Lung (tissue), 11 donors: ENCODE measurements at regions not wholly inside any gene's neighbourhood (a gene's known extent, or its start where the extent isn't known, plus 50 kb on each side); places are given as distances from the start of the nearest gene placed in this dataset.

Experiments
- ATAC-seq: fragments of 200-7000 bp; cut with Tn5 transposase; one replicate; pipeline ENCODE4 v1.9.1; 2020; ENCODE audit warnings: moderate number of reproducible peaks; ENCODE audit not compliant: insufficient read depth, low FRiP score
- DNase-seq, 3 donors: peaks; one replicate each; pipeline ENCODE4 v3.0.0-alpha.2; 2013 to 2017
- H3K27ac ChIP-seq, 2 donors: one replicate each; pipeline ENCODE4 v1.5.1; 2013; ENCODE audit warnings: mild to moderate bottlenecking in 2 of 2, moderate library complexity in 2 of 2, control low read depth in 1 of 2, inconsistent platforms in 1 of 2, low read depth in 1 of 2, low read length in 1 of 2
- H3K27me3 ChIP-seq, 3 donors: one replicate each; pipeline ENCODE4 v1.5.1; 2013; ENCODE audit warnings: low read length in 2 of 3; ENCODE audit not compliant: control insufficient read depth in 3 of 3, insufficient read depth in 3 of 3
- H3K36me3 ChIP-seq, 4 donors: one replicate each; pipeline ENCODE4 v1.5.1; 2013; ENCODE audit warnings: low read length in 4 of 4, mild to moderate bottlenecking in 1 of 4, moderate library complexity in 1 of 4; ENCODE audit not compliant: control insufficient read depth in 4 of 4, insufficient read depth in 4 of 4
- H3K4me1 ChIP-seq, 5 donors: one replicate each; pipeline ENCODE4 v1.5.1; 2013; ENCODE audit warnings: low read length in 5 of 5, mild to moderate bottlenecking in 2 of 5, moderate library complexity in 1 of 5; ENCODE audit not compliant: control insufficient read depth in 5 of 5, insufficient read depth in 5 of 5
- H3K4me3 ChIP-seq: one replicate; pipeline ENCODE4 v1.5.1; 2013; ENCODE audit warnings: mild to moderate bottlenecking, control low read depth, moderate library complexity
- H3K9ac ChIP-seq, 2 donors: one replicate each; pipeline ENCODE4 v1.5.1; 2013; ENCODE audit warnings: low read length in 2 of 2, control low read depth in 1 of 2; ENCODE audit not compliant: insufficient read depth in 1 of 2
- H3K9me3 ChIP-seq, 4 donors: one replicate each; pipeline ENCODE4 v1.5.1; 2013; ENCODE audit warnings: low read length in 3 of 4, mild to moderate bottlenecking in 1 of 4, moderate library complexity in 1 of 4; ENCODE audit not compliant: control insufficient read depth in 4 of 4, insufficient read depth in 3 of 4
- WGBS, 2 donors: extraction: QIAGEN DNeasy Blood & Tissue Kit; methylation state at CpG; one replicate each; pipeline ENCODE4 v1.1.7; 2013; 5-methylcytosine and 5-hydroxymethylcytosine counted together
- TF ChIP-seq, protein P1 (sequence below): IDR thresholded peaks from 2 replicates; pipeline ENCODE4 v1.5.1; 2012; ENCODE audit warnings: mild to moderate bottlenecking; ENCODE audit errors: control extremely low read depth, extremely low read depth
- donor health status: control.
- donor health status: control.
- donor health status: Bipolar disorder and iron deficiency.
- donor health status: healthy.
- donor health status: DM: yes; HTN: yes; CAD: no.

GRCh38 chr2:108145557-108146326 lies 94.0 kb upstream of the SULT1C3 start:
- Histone ChIP-seq H3K4me3 (no peak overlapping the region), H3K27me3 (no peaks in the 10 kb centered on the region), H3K27ac (no peak overlapping the region), H3K9ac (no peak overlapping the region), H3K4me1 (no peaks in the 10 kb centered on the region), H3K36me3 (no peaks in the 10 kb centered on the region), H3K9me3 (peaks cover 0 to 3% (median 0%) of the 10 kb centered on the region in 4 donors)
- ATAC-seq (no peak), DNase-seq (no peak)
- 82 to 93% methylated on average over 2 of the region's 2 CpGs for WGBS, 2 donors
- TF ChIP-seq, protein P1, sequence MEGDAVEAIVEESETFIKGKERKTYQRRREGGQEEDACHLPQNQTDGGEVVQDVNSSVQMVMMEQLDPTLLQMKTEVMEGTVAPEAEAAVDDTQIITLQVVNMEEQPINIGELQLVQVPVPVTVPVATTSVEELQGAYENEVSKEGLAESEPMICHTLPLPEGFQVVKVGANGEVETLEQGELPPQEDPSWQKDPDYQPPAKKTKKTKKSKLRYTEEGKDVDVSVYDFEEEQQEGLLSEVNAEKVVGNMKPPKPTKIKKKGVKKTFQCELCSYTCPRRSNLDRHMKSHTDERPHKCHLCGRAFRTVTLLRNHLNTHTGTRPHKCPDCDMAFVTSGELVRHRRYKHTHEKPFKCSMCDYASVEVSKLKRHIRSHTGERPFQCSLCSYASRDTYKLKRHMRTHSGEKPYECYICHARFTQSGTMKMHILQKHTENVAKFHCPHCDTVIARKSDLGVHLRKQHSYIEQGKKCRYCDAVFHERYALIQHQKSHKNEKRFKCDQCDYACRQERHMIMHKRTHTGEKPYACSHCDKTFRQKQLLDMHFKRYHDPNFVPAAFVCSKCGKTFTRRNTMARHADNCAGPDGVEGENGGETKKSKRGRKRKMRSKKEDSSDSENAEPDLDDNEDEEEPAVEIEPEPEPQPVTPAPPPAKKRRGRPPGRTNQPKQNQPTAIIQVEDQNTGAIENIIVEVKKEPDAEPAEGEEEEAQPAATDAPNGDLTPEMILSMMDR: no peak

- Histone ChIP-seq H3K27ac (no peak overlapping the region), H3K4me1 (no peaks in the 10 kb centered on the region), H3K9ac (no peak overlapping the region), H3K4me3 (no peak overlapping the region), H3K36me3 (no peaks in the 10 kb centered on the region), H3K27me3 (peaks cover 0 to 1% (median 0%) of the 10 kb centered on the region in 3 donors), H3K9me3 (no peaks in the 10 kb centered on the region)
- ATAC-seq: no peak
- TF ChIP-seq, protein P1: no peak
- no peak for DNase-seq
- 82 to 88% methylated on average over 6 of the region's 6 CpGs for WGBS, 2 donors
These were observed 91.2 kb upstream of the SULT1C3 start for GRCh38 chr2:108148555-108148954.

- TF ChIP-seq, protein P1: no peak
- Histone ChIP-seq H3K27ac (no peak overlapping the region), H3K9ac (no peak overlapping the region), H3K36me3 (no peaks in the 10 kb centered on the region), H3K9me3 (no peaks in the 10 kb centered on the region), H3K4me3 (no peak overlapping the region), H3K4me1 (peaks cover 0 to 2% (median 0%) of the 10 kb centered on the region in 5 donors), H3K27me3 (peaks cover 0 to 3% (median 0%) of the 10 kb centered on the region in 3 donors)
- no peak for ATAC-seq
- 67 to 81% methylated on average over 6 of the region's 6 CpGs for WGBS, 2 donors
- DNase-seq: peak; percentile 35 to 72 (median 58)
These were observed 85.3 kb upstream of the SULT1C3 start for GRCh38 chr2:108154366-108155061.
